ENCODE measurements at regions not wholly inside any gene's neighbourhood (a gene's known extent, or its start where the extent isn't known, plus 50 kb on each side); places are given as distances from the start of the nearest gene placed in this dataset.

GRCh38 chr12:129973236-129973961 lies 69.6 kb upstream of the TMEM132D start:
- no peak for TF ChIP-seq POLR2A (IDR thresholded peaks at IDR 0.05)
- no peak for TF ChIP-seq CTCF (IDR thresholded peaks at IDR 0.05)
- Histone ChIP-seq H3K4me3 (no peak overlapping the region), H3K27me3 (no peaks in the 10 kb centered on the region), H3K9me3 (peaks cover 0 to 7% (median 0%) of the 10 kb centered on the region in 12 donors), H3K27ac (no peak overlapping the region), H3K36me3 (no peaks in the 10 kb centered on the region), H3K4me1 (no peaks in the 10 kb centered on the region)
- no peak for ATAC-seq
- WGBS, 4 donors = 45 to 54% (median 51%) methylated on average over 6 of the region's 6 CpGs
- intact Hi-C loops (cut with DNase I) = no loop called here
- no peak for DNase-seq

- Histone ChIP-seq H3K9me3 (peaks cover 0 to 11% (median under 1%) of the 10 kb centered on the region in 12 donors), H3K27me3 (no peaks in the 10 kb centered on the region), H3K27ac (no peak overlapping the region), H3K36me3 (no peaks in the 10 kb centered on the region), H3K4me1 (no peaks in the 10 kb centered on the region), H3K4me3 (no peak overlapping the region)
- intact Hi-C loops (cut with DNase I) = no loop called here
- 16 to 23% (median 21%) methylated on average over 4 of the region's 4 CpGs for whole genome bisulfite sequencing, 4 donors
- TF ChIP-seq CTCF (IDR thresholded peaks at IDR 0.05) = no peak
- TF ChIP-seq POLR2A (IDR thresholded peaks at IDR 0.05) = no peak
- DNase-seq = no peak
- no peak for ATAC-seq
Measured at GRCh38 chr12:129984106-129984505, 80.3 kb upstream of the TMEM132D start.

- DNase-seq = no peak
- 55 to 66% (median 64%) methylated on average over 5 of the region's 5 CpGs for WGBS, 4 donors
- Histone ChIP-seq H3K27ac (no peak overlapping the region), H3K4me3 (no peak overlapping the region), H3K9me3 (peaks cover 0 to 16% (median 0%) of the 10 kb centered on the region in 12 donors), H3K36me3 (no peaks in the 10 kb centered on the region), H3K4me1 (no peaks in the 10 kb centered on the region), H3K27me3 (peaks cover 0 to 4% (median 0%) of the 10 kb centered on the region in 9 donors)
- intact Hi-C loops (cut with DNase I) = no loop called here
- ATAC-seq = no peak
- TF ChIP-seq CTCF (IDR thresholded peaks at IDR 0.05) (no peak), POLR2A (IDR thresholded peaks at IDR 0.05) (no peak)
Measured at GRCh38 chr12:129987841-129988240, 84.0 kb upstream of the TMEM132D start.

GRCh38 chr12:129994634-129995033 lies 90.8 kb upstream of the TMEM132D start:
- intact Hi-C loops (cut with DNase I) = no loop called here
- H3K4me1 ChIP-seq = no peaks in the 10 kb centered on the region
- H3K27ac ChIP-seq = no peak overlapping the region
- H3K9me3 ChIP-seq = peaks cover 0 to 6% (median 0%) of the 10 kb centered on the region in 12 donors
- H3K27me3 ChIP-seq = peaks cover 0 to 7% (median 0%) of the 10 kb centered on the region in 9 donors
- no peak overlapping the region for H3K4me3 ChIP-seq
- H3K36me3 ChIP-seq = no peaks in the 10 kb centered on the region
- no peak for TF ChIP-seq CTCF (IDR thresholded peaks at IDR 0.05)
- no peak for TF ChIP-seq POLR2A (IDR thresholded peaks at IDR 0.05)
- WGBS, 4 donors = 83 to 90% (median 89%) methylated on average over 8 of the region's 8 CpGs
- no peak for ATAC-seq
- DNase-seq = no peak
